ENCODE measurements at regions not wholly inside any gene's neighbourhood (a gene's known extent, or its start where the extent isn't known, plus 50 kb on each side); places are given as distances from the start of the nearest gene placed in this dataset.

GRCh38 chr2:142601794-142602193 lies 275.7 kb upstream of the KYNU start:
- TF ChIP-seq CTCF (IDR thresholded peaks at IDR 0.05) = no peak
- TF ChIP-seq POLR2AphosphoS5 (IDR thresholded peaks at IDR 0.05; ENCODE audit: low read depth, low read length) = no peak
- no peak for TF ChIP-seq SIN3A (IDR thresholded peaks at IDR 0.05; ENCODE audit: borderline replicate concordance, insufficient read depth, low read depth, low read length)
